ENCODE measurements at regions not wholly inside any gene's neighbourhood (a gene's known extent, or its start where the extent isn't known, plus 50 kb on each side); places are given as distances from the start of the nearest gene placed in this dataset.

DNA sequence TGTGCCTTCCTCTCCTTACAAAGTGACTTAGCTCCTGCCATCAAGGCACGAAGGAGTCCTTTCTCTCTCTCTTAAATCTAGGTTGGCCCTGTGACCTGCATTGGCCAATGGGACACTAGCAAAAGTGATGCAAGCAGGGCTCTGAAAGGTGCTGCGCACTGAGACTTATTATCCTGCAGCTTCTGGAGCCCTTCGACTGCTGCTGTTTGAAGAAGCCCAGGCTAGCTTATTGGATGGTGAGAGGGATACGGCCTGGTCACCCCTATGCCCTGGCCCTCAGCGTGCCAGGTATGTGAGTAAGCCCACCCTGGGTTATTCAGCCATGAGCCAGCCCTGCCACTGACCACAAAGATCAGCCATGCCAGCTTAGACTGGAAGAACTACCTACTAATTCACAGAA, 74.5 kb upstream of the GGTLC1 start:
- POLR2A ChIA-PET: interaction anchor here (0.6 kb wide), 1 partner anchor 621 kb away, joined by 3 read pairs; no protein-coding TSS in a partner anchor

DNA sequence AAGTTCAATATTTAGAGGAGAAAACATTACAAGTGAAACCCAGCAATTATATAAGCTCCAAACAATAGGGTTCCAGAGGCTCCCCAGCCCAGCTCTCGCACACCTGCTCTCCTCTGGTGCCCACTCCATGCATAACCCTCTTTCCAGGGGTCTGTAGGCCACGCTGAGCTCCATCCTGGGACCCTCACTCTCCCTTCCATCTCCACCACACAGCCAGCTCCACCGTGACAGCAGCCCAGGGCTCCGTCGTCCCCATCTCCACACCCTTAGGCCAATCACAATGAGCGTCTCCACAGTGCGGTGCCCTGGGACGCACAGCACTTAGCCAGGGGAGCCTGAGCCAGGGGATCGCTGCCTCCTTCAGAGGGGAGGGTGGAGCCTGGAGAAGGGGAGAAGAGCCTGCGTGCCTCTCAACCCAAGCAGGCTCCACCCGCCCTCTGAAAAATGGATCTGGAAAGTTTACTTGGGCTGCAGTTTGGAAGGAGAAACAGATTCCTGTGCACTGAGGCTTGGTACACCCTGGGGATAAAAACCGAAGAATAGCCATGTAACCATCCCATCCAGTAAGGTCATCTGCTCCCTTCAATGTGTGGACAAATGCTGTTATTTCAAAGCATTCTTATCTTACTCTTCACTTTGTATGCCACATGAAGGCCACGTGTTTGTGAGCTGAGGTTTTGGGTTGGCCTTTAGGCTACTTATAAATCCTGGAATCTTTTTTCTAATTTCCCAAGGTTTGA, 72.4 kb upstream of the GGTLC1 start:
- ChIA-PET CTCF (no interaction called here), POLR2A (interaction anchor here (0.6 kb wide), 2 partner anchors 127 to 855 kb away, joined by 3 read pairs; no protein-coding TSS in a partner anchor)
- BruUV-seq (replicated peaks): no TSS peak
- DNase-seq (ENCODE audit: low read depth, low spot score) (no peak), ATAC-seq (no peak)
- Histone ChIP-seq H3K9me3 (ENCODE audit: control insufficient read depth, insufficient read depth, low read depth, low read length) (no peaks in the 10 kb centered on the region), H3K27ac (ENCODE audit: low read length) (no peak overlapping the region), H3K4me3 (ENCODE audit: low read depth in 2 of 2, low read length in 2 of 2) (no peak overlapping the region), H3K27me3 (ENCODE audit: control insufficient read depth, insufficient read depth, low read length) (no peaks in the 10 kb centered on the region), H3K4me1 (ENCODE audit: control insufficient read depth, insufficient read depth, low read length) (no peaks in the 10 kb centered on the region), H3K36me3 (ENCODE audit: control insufficient read depth, insufficient read depth, low read length) (no peaks in the 10 kb centered on the region)
- TF ChIP-seq, protein P1, sequence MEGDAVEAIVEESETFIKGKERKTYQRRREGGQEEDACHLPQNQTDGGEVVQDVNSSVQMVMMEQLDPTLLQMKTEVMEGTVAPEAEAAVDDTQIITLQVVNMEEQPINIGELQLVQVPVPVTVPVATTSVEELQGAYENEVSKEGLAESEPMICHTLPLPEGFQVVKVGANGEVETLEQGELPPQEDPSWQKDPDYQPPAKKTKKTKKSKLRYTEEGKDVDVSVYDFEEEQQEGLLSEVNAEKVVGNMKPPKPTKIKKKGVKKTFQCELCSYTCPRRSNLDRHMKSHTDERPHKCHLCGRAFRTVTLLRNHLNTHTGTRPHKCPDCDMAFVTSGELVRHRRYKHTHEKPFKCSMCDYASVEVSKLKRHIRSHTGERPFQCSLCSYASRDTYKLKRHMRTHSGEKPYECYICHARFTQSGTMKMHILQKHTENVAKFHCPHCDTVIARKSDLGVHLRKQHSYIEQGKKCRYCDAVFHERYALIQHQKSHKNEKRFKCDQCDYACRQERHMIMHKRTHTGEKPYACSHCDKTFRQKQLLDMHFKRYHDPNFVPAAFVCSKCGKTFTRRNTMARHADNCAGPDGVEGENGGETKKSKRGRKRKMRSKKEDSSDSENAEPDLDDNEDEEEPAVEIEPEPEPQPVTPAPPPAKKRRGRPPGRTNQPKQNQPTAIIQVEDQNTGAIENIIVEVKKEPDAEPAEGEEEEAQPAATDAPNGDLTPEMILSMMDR (IDR thresholded peaks at IDR 0.05): no peak
- in situ Hi-C loops (cut with HindIII; ENCODE audit: low pct_unique_long_range_greater_than_20kb, low sequenced_read_pairs): no loop called here
- intact Hi-C loops (cut with micrococcal nuclease; ENCODE audit: unreplicated experiment): no loop called here

More for the DNA sequence above, 74.5 kb upstream of the GGTLC1 start:
- ATAC-seq (no peak), DNase-seq (ENCODE audit: low read depth, low spot score) (no peak)
- no peaks in the 10 kb centered on the region for H3K36me3 ChIP-seq (ENCODE audit: control insufficient read depth, insufficient read depth, low read length)
- TF ChIP-seq POLR2AphosphoS5 (IDR thresholded peaks at IDR 0.05; ENCODE audit: low read depth, low read length) (no peak), TCF7L2 (IDR thresholded peaks at IDR 0.05; ENCODE audit: low read depth, low read length) (no peak), SIN3A (IDR thresholded peaks at IDR 0.05; ENCODE audit: borderline replicate concordance, insufficient read depth, low read depth, low read length) (no peak)
- TF ChIP-seq, protein P2, sequence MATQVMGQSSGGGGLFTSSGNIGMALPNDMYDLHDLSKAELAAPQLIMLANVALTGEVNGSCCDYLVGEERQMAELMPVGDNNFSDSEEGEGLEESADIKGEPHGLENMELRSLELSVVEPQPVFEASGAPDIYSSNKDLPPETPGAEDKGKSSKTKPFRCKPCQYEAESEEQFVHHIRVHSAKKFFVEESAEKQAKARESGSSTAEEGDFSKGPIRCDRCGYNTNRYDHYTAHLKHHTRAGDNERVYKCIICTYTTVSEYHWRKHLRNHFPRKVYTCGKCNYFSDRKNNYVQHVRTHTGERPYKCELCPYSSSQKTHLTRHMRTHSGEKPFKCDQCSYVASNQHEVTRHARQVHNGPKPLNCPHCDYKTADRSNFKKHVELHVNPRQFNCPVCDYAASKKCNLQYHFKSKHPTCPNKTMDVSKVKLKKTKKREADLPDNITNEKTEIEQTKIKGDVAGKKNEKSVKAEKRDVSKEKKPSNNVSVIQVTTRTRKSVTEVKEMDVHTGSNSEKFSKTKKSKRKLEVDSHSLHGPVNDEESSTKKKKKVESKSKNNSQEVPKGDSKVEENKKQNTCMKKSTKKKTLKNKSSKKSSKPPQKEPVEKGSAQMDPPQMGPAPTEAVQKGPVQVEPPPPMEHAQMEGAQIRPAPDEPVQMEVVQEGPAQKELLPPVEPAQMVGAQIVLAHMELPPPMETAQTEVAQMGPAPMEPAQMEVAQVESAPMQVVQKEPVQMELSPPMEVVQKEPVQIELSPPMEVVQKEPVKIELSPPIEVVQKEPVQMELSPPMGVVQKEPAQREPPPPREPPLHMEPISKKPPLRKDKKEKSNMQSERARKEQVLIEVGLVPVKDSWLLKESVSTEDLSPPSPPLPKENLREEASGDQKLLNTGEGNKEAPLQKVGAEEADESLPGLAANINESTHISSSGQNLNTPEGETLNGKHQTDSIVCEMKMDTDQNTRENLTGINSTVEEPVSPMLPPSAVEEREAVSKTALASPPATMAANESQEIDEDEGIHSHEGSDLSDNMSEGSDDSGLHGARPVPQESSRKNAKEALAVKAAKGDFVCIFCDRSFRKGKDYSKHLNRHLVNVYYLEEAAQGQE (IDR thresholded peaks at IDR 0.05; ENCODE audit: insufficient read depth in 1 of 2, low read depth in 2 of 2, low read length in 1 of 2): no peak
- TF ChIP-seq, protein P1 (IDR thresholded peaks at IDR 0.05): no peak
- CTCF ChIA-PET: interaction anchor here (0.7 kb wide), 1 partner anchor 40 kb away, joined by 3 read pairs; no protein-coding TSS in a partner anchor
- no peaks in the 10 kb centered on the region for H3K4me1 ChIP-seq (ENCODE audit: control insufficient read depth, insufficient read depth, low read length)
- H3K27me3 ChIP-seq (ENCODE audit: control insufficient read depth, insufficient read depth, low read length): no peaks in the 10 kb centered on the region
- in situ Hi-C loops (cut with HindIII; ENCODE audit: low pct_unique_long_range_greater_than_20kb, low sequenced_read_pairs): no loop called here
- H3K27ac ChIP-seq (ENCODE audit: low read length): no peak overlapping the region
- H3K9me3 ChIP-seq (ENCODE audit: control insufficient read depth, insufficient read depth, low read depth, low read length): no peaks in the 10 kb centered on the region
- H3K4me3 ChIP-seq (ENCODE audit: low read depth in 2 of 2, low read length in 2 of 2): no peak overlapping the region
- no TSS peak for BruUV-seq (replicated peaks)
- intact Hi-C loops (cut with micrococcal nuclease; ENCODE audit: unreplicated experiment): no loop called here
